SU-DHL-6 (cell line): ENCODE measurements at regions not wholly inside any gene's neighbourhood (a gene's known extent, or its start where the extent isn't known, plus 50 kb on each side); places are given as distances from the start of the nearest gene placed in this dataset.

Experiments
- H2AFZ ChIP-seq: fragments of 200-600 bp; sonication (generic); 2 replicates; pipeline ENCODE4 v1.6.1; 2014; ENCODE audit warnings: low read depth, mild to moderate bottlenecking, moderate library complexity, mixed read lengths, antibody characterized with exemption, low read length; ENCODE audit not compliant: severe bottlenecking
- H3F3A ChIP-seq: fragments of 200-600 bp; shearing (Covaris generic); 2 replicates; pipeline ENCODE4 v1.6.0; 2016; ENCODE audit warnings: antibody characterized with exemption, mild to moderate bottlenecking; ENCODE audit not compliant: insufficient read depth
- H3K27ac ChIP-seq: fragments of 200-600 bp; sonication (generic); 2 replicates; pipeline ENCODE4 v1.5.1; 2016; ENCODE audit warnings: low read depth, mild to moderate bottlenecking, low read length, moderate library complexity, mixed read lengths
- H3K27me3 ChIP-seq: fragments of 200-600 bp; sonication (generic), shearing (Covaris generic); 2 replicates; pipeline ENCODE4 v1.6.0; 2014; ENCODE audit warnings: mild to moderate bottlenecking, low read length
- H3K36me3 ChIP-seq: fragments of 200-600 bp; sonication (generic); 2 replicates; pipeline ENCODE4 v1.6.1; 2014; ENCODE audit warnings: mild to moderate bottlenecking, low read length, mixed read lengths
- H3K4me2 ChIP-seq: fragments of 300-600, 200-600 bp; shearing (Covaris generic), sonication (generic); 2 replicates; pipeline ENCODE4 v1.6.0; 2014; ENCODE audit warnings: low read length, low read depth, mild to moderate bottlenecking; ENCODE audit not compliant: poor library complexity, severe bottlenecking
- H3K4me3 ChIP-seq: fragments of 200-600 bp; sonication (generic); 2 replicates; pipeline ENCODE4 v1.5.1; 2014; ENCODE audit warnings: antibody characterized with exemption, low read length, mild to moderate bottlenecking, mixed read lengths; ENCODE audit not compliant: insufficient read depth, poor library complexity, severe bottlenecking
- H3K79me2 ChIP-seq: fragments of 200-600 bp; sonication (generic); 2 replicates; pipeline ENCODE4 v1.6.1; 2014; ENCODE audit warnings: mild to moderate bottlenecking, low read length, moderate library complexity; ENCODE audit not compliant: insufficient read depth
- H3K9ac ChIP-seq: fragments of 200-600 bp; sonication (generic); 2 replicates; pipeline ENCODE4 v1.7.0; 2014; ENCODE audit warnings: mild to moderate bottlenecking, low read length
- H3K9me2 ChIP-seq: fragments of 200-600 bp; sonication (generic); replicated peaks from 2 replicates; pipeline ENCODE4 v1.6.1; 2014; ENCODE audit warnings: low read length; ENCODE audit not compliant: insufficient read depth
- H3K9me3 ChIP-seq: fragments of 200-600 bp; sonication (generic); 2 replicates; pipeline ENCODE4 v1.6.1; 2014; ENCODE audit warnings: low read length, mixed read lengths; ENCODE audit not compliant: insufficient read depth
- H4K20me1 ChIP-seq: fragments of 200-600 bp; sonication (generic); 2 replicates; pipeline ENCODE4 v1.6.1; 2014; ENCODE audit warnings: low read depth, mild to moderate bottlenecking, antibody characterized with exemption, low read length, moderate library complexity, mixed read lengths
- EZH2phosphoT487 ChIP-seq: fragments of 200-600 bp; sonication (generic), shearing (Covaris generic); conservative IDR thresholded peaks from 2 replicates; pipeline ENCODE4 v1.6.1; 2018; ENCODE audit warnings: mild to moderate bottlenecking, antibody characterized with exemption, low read length, moderate library complexity, mixed read lengths
- TF ChIP-seq, protein P1 (sequence below): fragments of 200-600 bp; sonication (generic); IDR thresholded peaks from one replicate; pipeline ENCODE4 v1.5.1; 2017; ENCODE audit warnings: antibody characterized with exemption, mild to moderate bottlenecking, low read length, moderate library complexity; ENCODE audit not compliant: insufficient read depth, poor library complexity, severe bottlenecking

DNA sequence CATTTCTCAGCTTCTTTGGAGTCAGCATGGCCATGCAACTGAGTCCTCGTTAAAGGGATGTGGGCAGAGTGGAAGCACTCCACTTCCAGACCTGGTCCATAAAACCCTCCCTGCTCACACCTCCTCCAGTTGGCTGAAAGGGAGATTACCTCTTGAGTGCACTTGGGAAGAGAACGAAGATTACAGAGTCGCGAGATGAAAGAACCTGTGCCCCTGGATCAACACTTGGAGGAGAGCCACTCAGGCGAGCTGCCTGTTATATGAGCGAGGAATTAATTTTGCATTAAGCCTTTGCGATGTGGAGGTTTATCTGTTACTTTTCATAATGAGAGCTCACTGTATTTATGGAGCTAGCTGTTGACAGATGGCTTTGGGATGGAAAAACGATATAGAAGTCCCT, 147.9 kb downstream of the MAF start:
- Histone ChIP-seq H3K79me2 (no peaks in the 10 kb centered on the region), H3K27me3 (no peaks in the 10 kb centered on the region), H3K4me2 (no peak overlapping the region), H2AFZ (no peak overlapping the region), H3K9ac (no peak overlapping the region), H3K4me3 (no peak overlapping the region), H3F3A (no peaks in the 10 kb centered on the region), H3K9me3 (no peaks in the 10 kb centered on the region), H3K27ac (no peak overlapping the region), H4K20me1 (no peaks in the 10 kb centered on the region), H3K36me3 (no peaks in the 10 kb centered on the region), H3K9me2 (no peaks in the 10 kb centered on the region)
- TF ChIP-seq, protein P1, sequence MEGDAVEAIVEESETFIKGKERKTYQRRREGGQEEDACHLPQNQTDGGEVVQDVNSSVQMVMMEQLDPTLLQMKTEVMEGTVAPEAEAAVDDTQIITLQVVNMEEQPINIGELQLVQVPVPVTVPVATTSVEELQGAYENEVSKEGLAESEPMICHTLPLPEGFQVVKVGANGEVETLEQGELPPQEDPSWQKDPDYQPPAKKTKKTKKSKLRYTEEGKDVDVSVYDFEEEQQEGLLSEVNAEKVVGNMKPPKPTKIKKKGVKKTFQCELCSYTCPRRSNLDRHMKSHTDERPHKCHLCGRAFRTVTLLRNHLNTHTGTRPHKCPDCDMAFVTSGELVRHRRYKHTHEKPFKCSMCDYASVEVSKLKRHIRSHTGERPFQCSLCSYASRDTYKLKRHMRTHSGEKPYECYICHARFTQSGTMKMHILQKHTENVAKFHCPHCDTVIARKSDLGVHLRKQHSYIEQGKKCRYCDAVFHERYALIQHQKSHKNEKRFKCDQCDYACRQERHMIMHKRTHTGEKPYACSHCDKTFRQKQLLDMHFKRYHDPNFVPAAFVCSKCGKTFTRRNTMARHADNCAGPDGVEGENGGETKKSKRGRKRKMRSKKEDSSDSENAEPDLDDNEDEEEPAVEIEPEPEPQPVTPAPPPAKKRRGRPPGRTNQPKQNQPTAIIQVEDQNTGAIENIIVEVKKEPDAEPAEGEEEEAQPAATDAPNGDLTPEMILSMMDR: no peak
- TF ChIP-seq EZH2phosphoT487: no peak

DNA sequence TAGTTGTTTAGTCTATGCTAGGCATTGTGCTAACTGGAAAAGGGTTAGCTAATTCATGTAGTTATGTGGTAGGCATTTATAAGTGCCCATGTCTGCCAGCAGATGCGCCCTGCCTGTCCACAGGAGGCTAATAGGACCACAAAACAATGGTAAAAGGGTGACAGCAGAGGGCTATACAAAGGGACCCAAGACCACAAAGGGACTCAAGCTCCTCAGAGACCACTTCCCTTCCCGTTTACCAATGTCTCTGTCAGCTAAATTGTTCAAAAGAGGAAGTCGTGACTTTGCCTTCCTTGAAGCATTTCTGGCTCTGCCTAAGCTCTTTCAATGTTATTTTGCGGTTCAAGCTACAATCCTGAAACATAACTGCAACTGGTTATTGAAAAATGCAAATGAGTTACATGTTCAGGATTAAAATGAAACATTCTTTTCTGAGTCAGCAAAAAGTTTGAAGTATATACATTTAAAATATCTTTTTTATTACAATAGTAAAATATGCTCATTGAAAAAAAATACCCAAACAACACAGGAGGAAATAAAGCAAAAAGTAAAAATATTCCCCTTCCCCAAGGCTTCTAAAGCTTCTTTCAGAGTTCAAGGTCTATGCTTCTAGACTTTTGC, 149.2 kb downstream of the MAF start:
- Histone ChIP-seq H4K20me1 (no peaks in the 10 kb centered on the region), H3K27ac (no peak overlapping the region), H3K9ac (no peak overlapping the region), H3K27me3 (no peaks in the 10 kb centered on the region), H3K9me2 (no peaks in the 10 kb centered on the region), H3K9me3 (no peaks in the 10 kb centered on the region), H2AFZ (no peak overlapping the region), H3K36me3 (no peaks in the 10 kb centered on the region), H3K4me2 (no peak overlapping the region), H3F3A (no peaks in the 10 kb centered on the region), H3K79me2 (no peaks in the 10 kb centered on the region), H3K4me3 (no peak overlapping the region)
- no peak for TF ChIP-seq EZH2phosphoT487
- TF ChIP-seq, protein P1: no peak

DNA sequence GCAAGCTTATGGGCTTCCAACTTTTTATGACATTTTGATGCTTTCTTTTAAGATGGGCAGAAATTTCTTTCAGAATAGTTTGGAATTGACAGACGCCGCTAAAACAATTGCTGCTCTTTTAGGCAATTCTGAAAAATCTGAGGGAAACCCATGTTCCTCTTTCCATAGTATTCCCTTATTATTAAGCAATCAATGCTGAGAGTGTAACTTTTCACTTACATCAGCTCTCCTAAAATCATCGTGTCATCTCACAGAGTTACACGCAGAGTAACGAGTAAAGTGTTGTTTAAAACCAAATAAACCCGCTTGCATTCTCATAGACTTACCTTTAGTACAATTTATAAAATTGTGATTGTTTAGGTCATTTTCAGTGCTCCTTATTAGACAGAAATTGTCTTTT, 150.6 kb downstream of the MAF start:
- Histone ChIP-seq H3K9ac (no peak overlapping the region), H3K9me2 (no peaks in the 10 kb centered on the region), H2AFZ (no peak overlapping the region), H3K4me2 (no peak overlapping the region), H4K20me1 (no peaks in the 10 kb centered on the region), H3K4me3 (no peak overlapping the region), H3F3A (no peaks in the 10 kb centered on the region), H3K27ac (no peak overlapping the region), H3K79me2 (no peaks in the 10 kb centered on the region), H3K36me3 (no peaks in the 10 kb centered on the region), H3K9me3 (no peaks in the 10 kb centered on the region), H3K27me3 (no peaks in the 10 kb centered on the region)
- TF ChIP-seq, protein P1: no peak
- TF ChIP-seq EZH2phosphoT487: no peak
